HG03039 (cell line): ENCODE measurements at regions not wholly inside any gene's neighbourhood (a gene's known extent, or its start where the extent isn't known, plus 50 kb on each side); places are given as distances from the start of the nearest gene placed in this dataset.

ENCODE experiments used
- ATAC-seq: cut with Tn5 transposase; IDR thresholded peaks from one replicate; pipeline ENCODE4 v1.9.1; 2021; ENCODE audit warnings: mild to moderate bottlenecking, moderate library complexity; ENCODE audit not compliant: unreplicated experiment

DNA sequence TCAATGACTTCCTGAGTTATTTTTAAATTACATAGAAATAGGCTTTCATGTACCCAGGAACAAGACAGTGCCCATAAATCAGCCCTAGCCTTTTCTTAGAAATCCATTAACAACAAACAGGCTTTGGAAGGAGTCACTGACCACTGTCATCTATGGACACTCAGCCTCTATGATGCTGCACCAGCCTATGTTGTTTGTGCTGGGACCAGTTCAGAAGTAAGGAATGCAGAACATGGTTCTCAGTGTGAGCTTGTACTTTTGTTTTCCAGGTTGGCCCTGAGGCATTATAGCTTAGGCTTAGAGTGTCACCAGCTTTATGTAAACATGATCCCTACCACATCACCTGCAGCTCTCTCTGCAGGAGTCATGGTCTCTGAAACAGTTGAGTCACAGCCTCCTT lies 335.7 kb upstream of the CDH7 start:
- ATAC-seq: no peak

DNA sequence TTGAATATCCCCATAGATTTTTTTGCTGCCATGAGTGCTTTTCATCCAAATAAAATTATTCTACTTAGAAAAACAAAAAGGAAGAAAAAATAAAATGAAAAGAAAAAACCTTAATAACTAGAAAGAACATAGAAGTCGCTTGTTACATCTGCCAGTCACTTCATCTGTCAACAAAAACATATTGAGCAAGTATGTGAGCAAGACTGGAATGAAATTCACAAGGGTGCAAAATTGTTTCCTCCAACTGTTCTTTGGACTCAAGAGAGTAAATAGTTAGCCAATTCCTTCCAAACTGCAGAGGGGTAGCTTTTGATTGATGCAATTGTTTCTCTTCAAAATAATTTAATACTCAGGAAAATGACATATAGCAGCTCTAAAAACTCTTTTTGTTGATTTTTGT lies 336.3 kb upstream of the CDH7 start:
- no peak for ATAC-seq

DNA sequence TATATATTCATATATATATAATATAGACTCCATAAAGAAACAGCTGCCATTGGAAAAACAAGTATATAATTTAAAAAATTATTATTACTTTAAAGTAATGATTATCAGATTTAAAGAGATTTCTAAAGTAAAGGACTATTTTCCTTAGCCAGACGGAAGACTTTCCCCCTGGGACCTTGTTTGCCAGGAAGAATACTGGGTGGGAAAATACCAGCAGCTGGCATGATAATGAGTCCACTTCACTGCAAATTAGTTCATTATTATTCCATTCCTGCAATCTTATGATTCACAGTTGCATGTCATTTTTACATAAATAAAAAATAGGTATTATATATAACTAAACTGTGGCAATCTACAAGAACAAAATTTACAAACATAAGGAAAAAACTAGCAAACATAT lies 339.8 kb upstream of the CDH7 start:
- no peak for ATAC-seq

DNA sequence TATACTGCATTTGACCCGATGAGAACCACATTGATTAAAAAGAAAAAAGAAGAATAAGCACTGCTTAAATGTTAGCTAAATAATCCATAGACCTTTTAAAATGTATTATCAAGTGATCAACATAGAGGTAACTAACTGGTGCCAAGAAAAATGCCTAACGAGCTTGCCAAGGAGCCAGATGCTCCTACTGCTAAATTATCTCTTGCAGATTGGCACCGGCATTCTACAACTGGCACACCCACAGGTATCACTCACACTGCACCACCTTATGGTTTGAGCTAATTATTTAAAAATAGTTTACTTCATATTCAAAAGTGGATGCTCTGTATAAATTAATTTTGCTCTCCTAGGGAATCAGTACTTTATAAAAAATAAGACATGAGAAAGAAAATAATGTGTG lies 341.6 kb upstream of the CDH7 start:
- no peak for ATAC-seq

DNA sequence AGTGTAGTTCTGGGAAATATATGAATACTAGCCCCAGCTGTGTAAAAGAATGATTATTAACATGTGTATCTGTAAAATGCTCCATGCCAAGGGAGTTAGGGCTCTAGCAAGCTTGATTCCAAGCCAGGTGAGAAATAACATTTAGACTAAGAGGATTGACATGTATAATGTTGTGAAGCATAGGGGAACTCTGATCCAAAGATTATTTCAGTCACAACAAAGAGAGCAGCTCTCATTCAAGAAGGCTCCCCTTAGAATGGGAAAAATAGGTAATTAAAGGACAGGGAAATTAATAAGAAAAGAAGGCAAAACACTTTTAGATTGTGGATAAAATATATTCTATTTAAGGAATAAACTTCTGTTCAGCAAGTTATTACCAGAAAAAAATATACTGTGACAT lies 347.3 kb upstream of the CDH7 start:
- no peak for ATAC-seq

DNA sequence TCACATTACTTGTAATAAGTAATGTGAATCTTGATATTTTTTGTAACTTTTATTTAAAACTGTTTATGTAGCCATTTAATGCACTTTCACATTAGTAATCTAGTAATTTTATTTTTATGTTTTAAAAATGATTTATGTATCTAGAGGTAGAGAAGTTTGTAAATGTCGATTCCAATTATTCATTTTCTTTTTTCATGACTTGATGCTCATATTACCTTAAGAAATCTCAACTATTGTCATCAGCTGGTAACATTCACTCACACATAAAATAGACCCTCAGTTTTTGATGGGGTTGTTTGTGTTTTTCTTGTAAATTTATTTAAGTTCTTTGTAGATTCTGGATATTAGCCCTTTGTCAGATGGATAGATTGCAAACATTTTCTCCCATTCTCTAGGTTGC lies 351.7 kb upstream of the CDH7 start:
- ATAC-seq: no peak

DNA sequence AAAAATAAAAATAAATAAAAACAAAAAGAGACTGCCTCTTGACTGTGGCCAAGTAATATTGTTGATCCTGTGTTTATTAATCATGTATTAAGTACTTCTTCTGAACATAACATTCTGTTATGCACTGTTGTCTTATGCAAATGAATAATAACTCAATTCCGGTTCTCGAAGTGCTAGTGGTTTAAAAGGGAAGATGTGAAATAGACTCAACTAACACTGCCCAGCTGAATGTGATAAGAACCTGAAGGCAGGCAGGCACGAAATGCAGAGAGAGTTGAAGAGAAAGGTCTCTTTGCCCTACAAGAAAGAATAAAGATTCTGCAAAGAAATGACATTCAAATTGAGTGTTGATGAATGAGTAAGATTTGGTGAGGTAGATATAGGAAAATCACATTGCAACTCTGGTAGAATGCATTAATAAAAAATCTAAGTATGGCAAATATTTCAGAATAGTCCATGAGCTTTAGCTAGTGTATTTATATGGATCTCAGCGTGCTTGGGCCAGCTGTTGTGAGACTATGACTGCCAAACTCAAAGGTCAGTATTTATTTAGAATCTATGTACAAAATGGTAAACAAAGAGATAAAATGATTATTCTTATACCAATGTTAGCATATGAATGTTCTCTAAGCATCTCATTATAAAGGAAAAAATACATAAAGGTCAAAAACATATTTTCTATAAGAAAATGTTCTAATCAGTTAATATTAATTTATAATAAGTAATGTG lies 352.3 kb upstream of the CDH7 start:
- ATAC-seq: no peak

DNA sequence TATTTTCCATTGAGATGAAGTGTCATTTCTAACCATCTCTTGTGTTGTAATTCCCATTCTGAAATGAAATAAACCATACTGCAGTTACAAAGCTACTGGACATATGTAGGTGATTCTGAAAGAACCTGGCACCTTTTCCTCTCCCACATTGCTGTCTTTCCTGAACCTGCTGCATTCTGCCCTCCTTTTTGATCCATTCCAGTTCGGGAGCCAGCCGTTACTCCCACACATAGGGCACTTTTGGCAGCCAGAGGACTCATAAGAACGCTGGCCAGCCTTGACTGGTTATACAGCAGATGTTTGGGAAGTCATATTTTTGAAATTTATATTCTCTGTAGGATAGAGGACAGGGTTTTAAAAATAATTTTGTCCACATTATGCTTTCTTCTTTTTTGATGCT lies 369.8 kb upstream of the CDH7 start:
- ATAC-seq: no peak

DNA sequence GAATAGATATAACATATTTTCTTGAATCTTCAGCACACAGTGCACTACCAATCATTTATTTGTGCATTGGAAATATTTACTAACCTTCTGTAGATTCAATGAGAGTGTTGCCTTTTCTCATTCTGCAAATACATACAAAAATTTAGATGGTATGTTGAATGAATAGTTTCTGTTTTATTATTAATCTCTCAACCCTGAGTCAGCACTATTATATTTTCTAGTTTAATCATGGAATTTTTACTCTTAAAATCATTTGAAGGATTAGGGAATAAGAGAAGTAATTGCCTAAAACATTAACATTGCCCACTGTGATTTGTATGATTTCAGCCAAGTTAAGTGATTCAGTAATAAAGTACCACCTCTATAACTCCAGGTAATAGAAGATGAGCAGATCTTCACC lies 370.2 kb upstream of the CDH7 start:
- ATAC-seq: no peak

DNA sequence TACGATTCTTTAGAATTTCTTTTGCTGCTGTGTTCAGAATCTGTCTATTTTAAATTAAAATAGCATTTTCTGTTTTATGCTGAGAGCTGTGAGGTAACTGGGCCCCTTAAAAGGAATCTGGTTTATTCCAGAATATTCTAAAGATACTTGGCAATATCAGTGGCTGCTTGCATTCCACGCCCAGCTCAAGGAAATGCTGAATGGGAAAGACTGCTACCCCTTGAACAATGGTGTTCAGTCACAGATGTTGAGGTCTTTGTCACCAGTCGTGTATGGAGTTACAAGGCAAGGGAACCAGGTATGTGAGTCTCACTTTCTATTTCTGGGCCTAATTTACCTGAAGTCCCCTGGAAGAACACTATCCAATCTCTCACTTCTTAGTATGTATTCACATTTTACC lies 377.9 kb upstream of the CDH7 start:
- ATAC-seq: no peak

DNA sequence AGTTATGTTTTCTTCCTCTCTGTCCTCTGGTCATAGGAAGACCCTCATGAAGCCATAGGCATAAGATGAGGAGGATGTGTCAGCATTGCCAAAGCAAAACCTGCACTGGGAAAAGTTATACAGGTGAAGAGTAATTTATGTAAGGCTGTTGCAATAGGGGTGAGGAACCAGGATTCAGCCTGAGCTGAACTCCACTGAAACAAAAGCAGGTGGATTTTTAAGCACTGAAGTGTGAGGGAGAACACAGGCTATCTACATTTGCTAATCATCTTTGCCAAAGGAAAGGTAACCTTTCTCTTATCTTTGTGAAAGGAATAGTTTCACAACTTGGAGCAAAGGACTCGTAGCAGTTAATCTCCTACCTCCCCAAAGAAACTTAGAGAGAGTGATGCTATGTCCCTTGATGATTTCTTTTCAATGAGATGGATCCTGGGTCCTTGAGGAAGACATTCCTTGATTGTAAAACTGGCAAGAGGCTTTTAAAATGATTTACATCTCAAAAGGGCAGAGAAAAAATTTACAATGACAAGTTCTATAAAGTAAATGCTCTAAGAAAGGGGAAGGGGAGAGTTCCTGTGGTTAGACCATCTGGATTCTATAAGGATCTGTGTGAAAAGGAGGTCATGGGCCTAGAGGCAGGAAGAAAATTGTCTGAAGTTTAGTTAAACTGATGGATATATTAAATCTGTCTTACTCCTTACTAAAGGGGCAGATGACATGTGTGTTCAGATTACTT lies 385.4 kb upstream of the CDH7 start:
- ATAC-seq: no peak

DNA sequence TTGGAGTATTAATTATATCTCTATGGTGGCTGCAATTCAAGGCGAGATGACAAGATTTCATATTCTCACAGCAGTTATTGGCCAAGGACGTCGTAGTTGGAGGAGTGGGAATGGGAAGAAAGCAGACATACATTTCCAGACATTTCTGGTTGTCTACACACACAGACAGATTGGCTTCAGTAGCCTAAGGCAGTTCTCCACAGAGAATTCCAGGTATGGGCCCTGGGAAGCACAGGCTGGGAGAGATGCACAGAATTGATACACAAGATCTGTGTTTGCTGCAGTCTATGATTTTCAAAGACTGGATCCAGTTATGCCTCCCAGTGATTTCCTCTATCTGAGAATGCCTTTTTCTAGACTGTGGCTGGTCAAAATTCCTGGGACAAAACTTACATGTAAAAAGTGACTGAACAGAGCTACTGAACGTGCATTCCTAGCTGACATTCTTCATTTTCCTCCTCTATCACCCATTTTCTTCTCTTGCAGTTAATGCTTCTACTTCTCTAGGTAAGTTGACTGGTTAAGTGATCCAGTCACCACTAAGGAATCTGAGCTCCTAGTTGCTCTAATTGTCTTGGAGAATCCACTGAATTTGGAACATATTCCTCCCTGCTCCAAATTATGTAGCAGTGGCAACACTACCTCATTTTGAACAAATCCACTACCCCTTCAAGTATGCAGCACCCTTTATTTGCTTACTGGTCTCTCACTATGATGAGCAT lies 386.7 kb upstream of the CDH7 start:
- no peak for ATAC-seq

DNA sequence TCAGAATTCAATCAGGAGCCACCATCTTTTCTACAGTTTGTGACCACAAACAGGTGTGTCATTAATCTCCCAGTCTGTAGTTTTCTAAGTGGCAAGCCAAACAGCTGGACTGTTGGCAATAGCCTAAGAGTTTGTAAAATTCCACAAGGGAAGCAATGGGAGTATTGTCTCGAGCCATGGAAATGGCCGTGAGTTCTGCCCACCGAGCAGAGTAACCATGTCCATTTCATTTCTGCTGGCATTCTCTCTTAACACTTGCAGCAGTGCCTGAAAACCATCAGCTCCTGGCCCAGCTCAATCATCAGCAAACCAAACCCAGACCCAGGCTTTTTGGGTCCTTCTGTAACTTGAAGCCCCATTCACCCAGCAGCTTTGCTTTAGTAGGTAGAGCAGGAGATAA lies 387.8 kb upstream of the CDH7 start:
- no peak for ATAC-seq

DNA sequence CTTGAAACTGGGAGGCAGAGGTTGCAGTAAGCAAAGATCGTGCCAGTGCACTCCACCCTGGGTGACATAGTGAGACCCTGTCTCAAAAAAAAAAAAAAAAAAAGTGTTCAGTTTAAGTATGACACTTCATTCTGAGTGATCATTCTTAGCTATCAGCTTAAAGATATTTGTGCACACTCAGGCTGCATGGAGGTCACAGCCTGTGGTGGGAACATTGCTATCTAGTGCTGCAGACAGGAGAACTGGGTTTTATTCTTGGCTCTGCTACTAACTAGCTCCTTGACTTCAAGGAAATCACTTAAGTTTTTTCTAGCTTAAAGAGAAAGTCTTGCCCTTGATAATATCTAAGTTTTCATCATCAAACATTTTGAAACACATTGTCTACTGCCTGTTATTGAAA lies 391.3 kb upstream of the CDH7 start:
- no peak for ATAC-seq

DNA sequence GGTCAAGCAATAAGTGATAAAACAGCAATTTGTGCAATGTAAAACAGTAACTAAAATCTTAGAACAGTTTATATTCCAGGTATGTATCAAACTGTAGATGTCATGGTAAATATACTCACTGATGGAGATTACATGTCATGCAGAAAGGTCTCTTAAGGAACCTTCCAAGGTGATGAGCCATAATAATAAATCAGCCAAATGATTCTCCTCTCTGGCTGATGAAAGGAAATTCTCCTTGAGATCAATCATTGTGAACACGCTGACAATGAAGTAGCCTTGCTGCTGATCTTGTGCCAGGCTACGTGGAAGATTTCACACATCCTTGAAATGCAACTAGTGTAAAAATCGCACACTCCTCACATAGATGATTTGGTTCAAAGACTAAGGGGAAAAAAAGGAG lies 392.5 kb upstream of the CDH7 start:
- ATAC-seq: no peak

DNA sequence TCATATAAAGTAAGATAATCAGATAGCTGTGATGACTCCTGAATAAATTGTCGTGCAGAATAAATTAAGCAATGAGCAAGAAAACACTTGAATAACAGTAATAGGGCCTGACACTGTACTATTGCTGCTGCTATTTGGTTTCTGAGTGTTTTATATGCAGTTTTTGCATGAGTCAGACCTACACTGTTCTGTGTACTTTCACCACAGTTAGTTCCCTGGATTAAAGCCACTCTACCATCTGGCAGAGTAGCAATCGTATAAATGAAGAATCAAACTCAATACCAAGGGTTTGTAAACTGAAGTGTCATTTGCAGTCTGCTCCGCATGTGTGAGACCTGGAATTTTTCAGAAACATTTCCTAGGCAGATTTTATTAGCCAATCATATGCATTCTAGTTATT lies 398.6 kb upstream of the CDH7 start:
- no peak for ATAC-seq

DNA sequence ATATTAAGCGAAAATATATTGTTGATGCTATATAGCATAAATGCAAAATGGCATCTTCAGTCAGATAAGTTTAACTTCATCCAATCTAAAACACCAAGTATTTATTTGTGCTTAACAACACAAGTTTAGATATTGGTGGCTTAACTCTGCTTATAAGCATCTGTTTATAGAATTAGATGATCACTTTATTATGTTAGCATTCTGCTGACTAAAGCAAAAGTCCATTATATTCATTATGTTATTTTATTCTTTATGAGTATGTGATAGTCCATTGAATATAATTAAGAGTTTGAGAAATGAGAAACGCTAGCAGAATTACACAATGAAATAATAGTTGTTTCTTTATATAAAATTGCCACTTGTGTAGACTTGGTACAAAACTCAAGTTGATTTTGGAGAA lies 401.2 kb upstream of the CDH7 start:
- no peak for ATAC-seq

DNA sequence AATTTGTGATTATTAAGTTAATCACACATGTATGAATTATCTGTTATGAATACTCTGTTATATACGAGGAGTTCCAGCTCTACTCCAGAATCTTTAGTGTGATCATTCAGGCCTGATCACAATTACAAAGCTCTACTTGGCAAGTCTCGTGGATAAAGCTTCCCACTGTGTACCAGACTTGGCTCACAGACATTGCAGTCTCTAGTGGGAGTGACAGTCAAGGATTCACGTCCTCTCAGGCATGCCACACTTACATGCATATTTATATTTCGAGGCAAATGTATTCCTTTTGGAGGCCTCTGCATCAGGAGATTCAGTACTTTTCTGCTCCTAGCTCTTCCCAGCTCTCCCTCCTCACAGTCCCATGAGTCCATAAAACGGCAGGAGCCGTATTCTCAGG lies 403.4 kb upstream of the CDH7 start:
- ATAC-seq: no peak

DNA sequence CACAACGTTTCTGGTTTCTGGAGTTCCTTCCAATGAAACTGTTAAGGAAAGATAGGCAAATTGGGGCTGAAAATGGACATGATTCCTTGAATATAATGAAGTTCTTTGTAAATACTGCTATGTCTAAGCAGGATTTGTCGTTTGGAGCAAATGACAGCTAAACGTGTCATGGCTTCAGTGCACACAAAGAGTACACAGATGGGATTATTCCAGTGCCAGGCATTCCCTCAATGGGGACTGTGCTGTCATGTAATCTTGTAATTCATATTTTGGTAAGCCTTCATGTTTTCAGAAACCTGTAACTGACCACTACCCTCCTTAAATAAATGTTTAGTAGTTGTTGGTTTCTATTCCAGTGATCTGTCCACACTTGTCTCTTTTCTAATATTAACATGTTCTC lies 404.7 kb upstream of the CDH7 start:
- no peak for ATAC-seq

DNA sequence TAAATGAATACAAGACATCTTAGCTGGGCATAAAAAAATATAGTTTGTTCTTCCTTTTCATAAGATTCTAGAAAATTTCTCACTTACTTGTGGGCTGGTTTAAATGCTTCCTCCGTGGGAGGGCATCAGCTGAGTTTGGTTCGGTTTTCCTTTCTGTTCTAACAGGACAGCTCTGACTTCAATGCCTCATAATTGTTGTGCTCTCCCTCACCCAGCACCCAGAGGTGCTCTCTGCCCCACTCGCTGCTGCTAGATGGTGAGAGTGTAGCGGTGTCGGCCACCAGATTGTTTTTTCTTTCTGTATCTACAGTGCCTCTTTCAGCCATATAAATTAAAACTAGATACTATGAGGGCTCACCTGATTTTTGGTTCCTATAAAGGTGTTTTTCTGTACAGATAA lies 407.2 kb upstream of the CDH7 start:
- no peak for ATAC-seq

DNA sequence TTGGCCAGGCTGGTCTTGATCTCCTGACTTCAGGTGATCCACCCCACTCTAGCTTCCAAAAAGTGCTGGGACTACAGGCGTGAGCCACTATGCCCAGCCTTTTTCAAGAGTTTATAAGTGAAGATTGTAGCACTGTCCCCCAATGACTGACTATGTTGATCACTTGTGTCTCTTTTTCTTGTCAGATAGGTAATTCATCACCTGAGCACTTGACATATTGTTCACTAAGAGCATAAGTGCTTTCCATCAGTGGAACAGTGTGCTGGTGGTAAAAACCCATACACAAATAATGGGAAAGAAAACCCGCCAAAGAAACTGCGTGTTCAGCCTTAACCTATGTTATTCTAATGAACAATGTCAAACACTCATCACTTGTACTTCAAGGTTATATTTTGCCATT lies 414.4 kb upstream of the CDH7 start:
- no peak for ATAC-seq

DNA sequence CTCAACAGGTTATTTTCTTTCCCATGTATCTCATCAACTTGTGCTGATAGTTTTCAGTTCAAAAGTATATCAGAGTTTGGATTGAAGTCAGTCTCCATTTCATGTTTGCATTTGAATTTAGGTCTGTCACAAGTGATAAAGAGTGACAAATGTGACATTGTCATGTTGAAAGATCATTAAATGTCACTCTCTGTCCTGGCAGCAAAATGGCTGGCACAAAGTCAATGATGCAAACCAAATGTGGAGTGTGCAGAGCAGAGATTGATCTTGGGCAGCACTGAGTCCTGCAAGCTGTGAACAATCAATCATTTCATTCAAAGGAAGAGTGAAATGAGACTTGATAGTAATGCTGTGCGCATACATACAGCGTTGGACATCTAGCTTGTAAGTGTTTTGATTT lies 421.8 kb upstream of the CDH7 start:
- no peak for ATAC-seq
